HG03460 (cell line): ENCODE measurements at regions not wholly inside any gene's neighbourhood (a gene's known extent, or its start where the extent isn't known, plus 50 kb on each side); places are given as distances from the start of the nearest gene placed in this dataset.
"Not testable (repeated sequence)": the region's sequence is repeated elsewhere in the genome, so short reads cannot be mapped to it uniquely, and the experiment has no call there.

ENCODE experiments used
- ATAC-seq: cut with Tn5 transposase; IDR thresholded peaks from one replicate; pipeline ENCODE4 v1.9.1; 2021; ENCODE audit not compliant: unreplicated experiment

DNA sequence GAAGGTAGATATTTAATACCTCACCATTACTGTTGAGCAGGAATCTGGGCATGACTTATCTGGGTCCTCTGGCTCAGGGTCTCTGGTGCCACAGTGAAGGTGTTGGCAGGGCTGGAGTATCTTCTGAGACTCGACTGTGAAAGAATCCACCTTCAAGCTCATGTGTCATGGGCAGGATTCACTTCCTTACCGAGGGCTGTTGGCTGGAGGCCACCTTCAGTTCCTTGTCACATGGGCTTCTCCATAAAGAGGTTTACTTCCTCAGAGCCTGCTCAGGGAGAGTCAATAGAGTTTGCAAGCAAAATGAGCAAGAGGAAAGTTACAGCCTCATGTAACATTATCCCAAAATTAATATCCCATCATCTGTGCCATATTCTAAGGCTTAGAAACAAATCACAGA, 459.5 kb downstream of the NR2F2 start:
- no peak for ATAC-seq

GRCh38 chr15:96792216-96792615, 461.7 kb downstream of the NR2F2 start:
- ATAC-seq: no peak

GRCh38 chr15:96796841-96797240, 466.3 kb downstream of the NR2F2 start:
- no peak for ATAC-seq

GRCh38 chr15:96801576-96802150, 471.2 kb downstream of the NR2F2 start:
- no peak for ATAC-seq

- no peak for ATAC-seq
Observed at GRCh38 chr15:96802611-96803255, 472.2 kb downstream of the NR2F2 start.

GRCh38 chr15:96804754-96805153, 474.3 kb downstream of the NR2F2 start:
- ATAC-seq: no peak

GRCh38 chr15:96807361-96807760, 476.9 kb downstream of the NR2F2 start:
- no peak for ATAC-seq

DNA sequence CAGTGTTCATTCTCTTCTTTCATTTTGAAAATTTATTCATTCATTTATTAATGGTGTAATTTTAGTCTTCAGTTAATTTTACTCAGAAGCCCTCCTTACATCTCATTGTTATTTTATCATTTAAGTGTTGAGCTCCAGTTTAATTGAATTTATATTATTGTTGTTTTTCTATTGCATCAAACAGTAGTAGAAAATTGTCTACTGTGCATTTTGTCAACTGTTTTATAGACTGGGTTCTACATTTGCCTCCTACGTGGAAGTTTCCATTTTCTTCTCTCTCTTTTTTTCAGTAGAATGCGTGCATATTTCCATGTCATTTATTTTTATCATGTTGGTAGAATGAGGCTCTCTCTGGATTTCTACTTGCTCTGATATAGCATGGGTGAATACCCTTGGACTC, 487.4 kb downstream of the NR2F2 start:
- no peak for ATAC-seq

DNA sequence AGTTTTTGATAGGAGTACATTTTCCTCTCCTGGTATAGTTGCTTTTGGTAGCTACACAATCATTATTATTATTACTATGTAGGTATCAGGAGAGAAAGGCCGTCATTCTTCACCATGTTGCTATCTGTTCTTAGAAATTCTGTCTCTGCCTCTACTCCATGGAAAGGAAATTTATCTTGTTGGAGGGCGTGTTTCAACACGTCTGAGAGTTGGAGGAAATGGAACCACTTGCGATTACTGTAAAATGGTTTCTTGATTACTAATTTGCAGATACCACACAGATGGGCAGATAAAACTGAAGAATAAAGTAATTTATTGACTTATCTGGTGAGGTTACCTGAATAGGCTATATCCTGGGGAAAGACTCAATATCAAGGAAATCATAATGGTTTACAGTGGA, 488.4 kb downstream of the NR2F2 start:
- no peak for ATAC-seq

DNA sequence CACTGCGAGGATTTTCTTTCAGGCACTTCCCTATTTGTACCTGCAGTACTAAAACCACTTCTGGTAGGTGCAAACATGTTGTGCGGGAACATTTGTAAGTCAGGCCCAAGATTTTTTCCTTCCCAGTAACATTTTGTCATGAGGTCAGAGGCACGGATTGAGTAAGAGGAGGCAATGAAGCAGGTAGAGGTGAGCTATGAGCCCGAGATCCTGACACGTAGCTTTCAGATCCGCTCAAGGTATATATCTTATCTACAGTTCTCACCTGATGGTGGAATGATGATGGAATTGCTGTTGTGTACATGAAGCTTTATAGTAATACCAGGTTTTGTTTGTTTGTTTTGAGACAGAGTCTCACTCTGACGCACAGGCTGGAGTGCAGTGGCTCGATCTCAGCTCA, 497.5 kb downstream of the NR2F2 start:
- no peak for ATAC-seq

DNA sequence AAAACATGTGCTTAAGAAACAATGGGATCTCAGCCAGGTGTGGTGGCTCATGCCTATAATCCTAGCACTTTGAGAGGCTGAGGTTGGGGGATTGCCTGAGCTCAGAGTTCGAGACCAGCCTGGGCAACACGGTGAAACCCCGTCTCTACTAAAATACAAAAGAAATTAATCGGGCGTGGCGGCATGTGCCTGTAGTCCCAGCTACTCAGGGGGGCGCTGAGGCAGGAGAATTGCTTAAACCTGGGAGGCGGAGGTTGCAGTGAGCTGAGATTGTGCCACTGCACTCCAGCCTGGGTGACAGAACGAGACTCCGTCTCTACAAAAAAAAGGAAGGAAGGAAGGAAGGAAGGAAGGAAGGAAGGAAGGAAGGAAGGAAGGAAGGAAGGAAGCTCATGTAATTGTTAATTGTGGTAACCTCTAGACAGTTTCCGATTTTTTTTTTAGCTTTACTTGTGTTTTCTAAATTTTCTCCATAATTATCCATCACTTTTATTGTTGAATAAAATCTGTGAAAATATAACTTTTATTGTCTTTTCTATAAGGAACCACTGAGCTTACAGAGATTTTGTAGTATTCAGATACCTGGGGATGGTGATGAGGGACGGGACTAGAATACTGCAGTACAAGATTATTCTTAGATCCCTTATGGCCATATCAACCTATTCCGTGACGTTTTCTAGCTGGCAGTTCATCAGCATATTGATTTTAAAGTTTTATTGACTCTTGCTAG, 506.9 kb downstream of the NR2F2 start:
- no peak for ATAC-seq

DNA sequence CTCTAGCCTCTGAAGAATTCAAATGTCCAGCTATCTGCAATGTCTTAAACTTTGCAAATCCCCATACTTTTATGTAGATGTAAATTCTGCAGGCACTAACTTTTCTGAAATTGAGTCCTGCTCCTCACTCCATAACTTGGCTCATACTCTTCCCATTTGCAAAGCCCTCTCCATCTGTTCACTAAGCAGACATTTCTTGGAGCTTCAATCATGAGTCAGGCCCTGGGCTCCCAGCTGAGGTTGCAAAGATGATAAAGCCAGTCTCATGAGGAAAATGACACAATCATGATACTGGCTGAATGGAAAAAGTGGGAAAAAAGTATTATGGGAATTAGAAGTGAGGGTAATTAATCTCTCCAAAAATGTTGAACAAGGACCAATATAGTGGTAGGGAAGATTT, 507.6 kb downstream of the NR2F2 start:
- ATAC-seq: no peak

DNA sequence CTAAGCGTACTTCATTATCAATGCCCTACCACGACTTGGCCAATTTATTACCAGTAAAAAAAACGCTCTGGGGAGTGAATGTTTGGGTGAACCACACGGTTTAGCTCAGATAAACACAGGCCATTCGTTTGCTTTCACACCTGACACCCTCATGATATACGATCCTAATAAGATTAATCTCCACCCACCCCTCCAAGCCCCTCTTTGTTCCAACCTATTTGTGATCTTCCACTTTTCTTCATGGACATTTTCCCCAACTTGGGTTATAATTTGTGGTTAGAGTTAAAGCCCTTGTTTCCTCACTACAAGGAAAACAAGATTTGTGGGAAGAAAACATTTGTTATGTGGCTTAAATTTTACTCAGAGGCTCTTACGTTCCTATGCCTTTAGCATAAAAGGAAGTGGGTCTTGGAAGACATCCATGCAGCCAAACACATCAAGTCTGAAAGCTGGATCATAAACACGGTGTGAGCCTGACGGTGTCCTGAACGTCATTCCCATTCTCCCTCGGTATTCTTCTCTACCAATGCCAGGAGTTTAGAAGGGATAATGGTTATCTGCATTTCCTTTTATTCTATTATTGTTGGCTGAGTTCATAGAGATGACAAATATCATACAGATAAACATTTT, 518.9 kb downstream of the NR2F2 start:
- no peak for ATAC-seq

DNA sequence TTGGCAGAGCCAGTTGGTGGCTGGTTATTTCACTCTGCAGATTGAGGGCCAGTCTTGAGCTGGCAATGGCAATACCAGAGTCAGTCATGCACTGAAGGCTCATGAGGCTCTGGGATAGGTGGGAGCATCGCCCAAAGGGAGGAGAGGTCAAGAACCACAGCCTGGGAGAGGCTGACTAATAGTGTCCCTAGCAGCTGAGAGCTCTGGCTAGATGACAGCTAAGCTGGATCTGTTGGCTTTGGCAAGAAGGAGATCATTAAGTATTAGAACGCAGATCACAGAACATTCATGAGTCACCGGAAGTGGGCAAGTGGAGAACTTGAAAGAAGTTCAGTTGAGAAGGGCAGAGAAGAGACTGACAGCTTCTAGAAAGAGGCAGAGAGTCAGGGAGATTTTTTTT, 521.1 kb downstream of the NR2F2 start:
- no peak for ATAC-seq

- no peak for ATAC-seq
Observed at GRCh38 chr15:96858694-96859093, 528.2 kb downstream of the NR2F2 start.

DNA sequence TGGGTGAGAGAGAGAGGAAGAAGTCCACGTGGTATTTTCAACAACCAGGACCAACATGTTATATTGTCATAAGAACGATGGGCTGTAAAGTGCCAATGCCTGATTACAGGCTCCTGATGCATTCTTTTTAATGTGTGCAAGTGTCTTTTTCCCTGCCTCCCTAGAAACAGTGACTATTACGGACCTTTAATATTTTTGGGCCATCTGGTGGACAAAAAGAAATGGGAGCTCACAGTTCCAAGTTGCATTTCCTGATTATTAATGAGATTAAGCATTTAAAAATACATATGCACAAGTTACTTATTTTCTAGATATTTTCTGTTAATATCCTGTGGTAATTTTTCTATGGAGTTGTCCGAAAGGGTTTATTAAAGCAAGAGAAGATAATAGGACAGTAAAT, 530.2 kb downstream of the NR2F2 start:
- ATAC-seq: no peak

DNA sequence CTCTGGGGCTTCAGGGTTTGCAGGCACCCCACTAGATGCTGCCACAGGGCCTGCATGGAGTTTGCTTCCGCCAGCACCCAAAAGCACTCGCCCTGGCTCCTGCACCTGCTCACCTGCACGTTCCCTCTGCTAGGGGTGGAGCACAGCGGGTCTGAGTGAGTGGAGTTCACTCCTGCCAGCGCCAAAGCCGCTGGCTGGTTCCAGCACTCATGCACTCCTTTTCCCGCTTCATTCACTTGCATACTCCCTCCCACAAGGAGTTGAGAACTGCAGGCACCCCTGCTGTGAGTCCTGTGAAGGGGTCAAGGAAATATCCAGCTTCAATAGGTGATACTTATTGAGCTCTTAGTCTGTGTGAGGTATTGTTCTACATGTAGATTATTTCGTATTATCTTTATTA, 537.5 kb downstream of the NR2F2 start:
- ATAC-seq: no peak

- no peak for ATAC-seq
Observed at GRCh38 chr15:96869122-96869521, 538.6 kb downstream of the NR2F2 start.

GRCh38 chr15:96869790-96870189, 539.3 kb downstream of the NR2F2 start:
- no peak for ATAC-seq

- no peak for ATAC-seq
Observed at GRCh38 chr15:96870580-96870979, 540.1 kb downstream of the NR2F2 start.

DNA sequence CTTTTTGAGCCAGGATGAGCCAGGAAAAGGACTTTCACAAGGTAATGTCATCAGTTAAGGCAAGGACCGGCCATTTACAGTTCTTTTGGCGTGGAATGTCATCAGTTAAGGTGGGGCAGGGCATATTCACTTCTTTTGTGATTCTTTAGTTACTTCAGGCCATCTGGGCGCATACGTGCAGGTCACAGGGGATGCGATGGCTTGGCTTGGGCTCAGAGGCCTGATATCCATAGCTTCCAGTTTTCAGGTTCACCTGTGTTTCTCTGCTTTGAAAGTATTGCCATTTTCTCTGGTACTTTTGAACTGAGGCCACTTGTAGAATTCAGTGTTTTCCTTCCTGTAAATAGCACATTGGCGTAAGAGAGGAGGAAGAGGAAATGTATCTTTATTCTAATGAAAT, 546.9 kb downstream of the NR2F2 start:
- ATAC-seq: not testable (repeated sequence)

- ATAC-seq: no peak
Observed at GRCh38 chr15:96878129-96878528, 547.6 kb downstream of the NR2F2 start.
